Duodenal mucosa (tissue), 2 donors: ENCODE measurements at regions not wholly inside any gene's neighbourhood (a gene's known extent, or its start where the extent isn't known, plus 50 kb on each side); places are given as distances from the start of the nearest gene placed in this dataset.
"Not testable (repeated sequence)": the region's sequence is repeated elsewhere in the genome, so short reads cannot be mapped to it uniquely, and the experiment has no call there.

Source experiments
- H3K27ac ChIP-seq: one replicate; pipeline ENCODE4 v1.7.0; 2013; ENCODE audit warnings: low read depth, low read length
- H3K27me3 ChIP-seq, 2 donors: one replicate each; pipeline ENCODE4 v1.7.0; 2013; ENCODE audit warnings: low read length in 2 of 2, control low read depth in 1 of 2; ENCODE audit not compliant: insufficient read depth in 2 of 2, control insufficient read depth in 1 of 2
- H3K36me3 ChIP-seq, 2 donors: one replicate each; pipeline ENCODE4 v1.7.0; 2013; ENCODE audit warnings: low read length in 2 of 2, control low read depth in 1 of 2; ENCODE audit not compliant: insufficient read depth in 2 of 2, control insufficient read depth in 1 of 2
- H3K4me1 ChIP-seq, 2 donors: one replicate each; pipeline ENCODE4 v1.7.0; 2013; ENCODE audit warnings: low read length in 2 of 2, control low read depth in 1 of 2; ENCODE audit not compliant: insufficient read depth in 2 of 2, control insufficient read depth in 1 of 2
- H3K4me3 ChIP-seq, 2 donors: one replicate each; pipeline ENCODE4 v1.7.0; 2013; ENCODE audit warnings: low read length in 2 of 2, low read depth in 1 of 2
- H3K9ac ChIP-seq, 2 donors: one replicate each; pipeline ENCODE4 v1.7.0; 2013; ENCODE audit warnings: low read length in 2 of 2, low read depth in 1 of 2
- H3K9me3 ChIP-seq, 2 donors: one replicate each; pipeline ENCODE4 v1.7.0; 2013; ENCODE audit warnings: low read length in 2 of 2, control low read depth in 1 of 2; ENCODE audit not compliant: control insufficient read depth in 1 of 2

DNA sequence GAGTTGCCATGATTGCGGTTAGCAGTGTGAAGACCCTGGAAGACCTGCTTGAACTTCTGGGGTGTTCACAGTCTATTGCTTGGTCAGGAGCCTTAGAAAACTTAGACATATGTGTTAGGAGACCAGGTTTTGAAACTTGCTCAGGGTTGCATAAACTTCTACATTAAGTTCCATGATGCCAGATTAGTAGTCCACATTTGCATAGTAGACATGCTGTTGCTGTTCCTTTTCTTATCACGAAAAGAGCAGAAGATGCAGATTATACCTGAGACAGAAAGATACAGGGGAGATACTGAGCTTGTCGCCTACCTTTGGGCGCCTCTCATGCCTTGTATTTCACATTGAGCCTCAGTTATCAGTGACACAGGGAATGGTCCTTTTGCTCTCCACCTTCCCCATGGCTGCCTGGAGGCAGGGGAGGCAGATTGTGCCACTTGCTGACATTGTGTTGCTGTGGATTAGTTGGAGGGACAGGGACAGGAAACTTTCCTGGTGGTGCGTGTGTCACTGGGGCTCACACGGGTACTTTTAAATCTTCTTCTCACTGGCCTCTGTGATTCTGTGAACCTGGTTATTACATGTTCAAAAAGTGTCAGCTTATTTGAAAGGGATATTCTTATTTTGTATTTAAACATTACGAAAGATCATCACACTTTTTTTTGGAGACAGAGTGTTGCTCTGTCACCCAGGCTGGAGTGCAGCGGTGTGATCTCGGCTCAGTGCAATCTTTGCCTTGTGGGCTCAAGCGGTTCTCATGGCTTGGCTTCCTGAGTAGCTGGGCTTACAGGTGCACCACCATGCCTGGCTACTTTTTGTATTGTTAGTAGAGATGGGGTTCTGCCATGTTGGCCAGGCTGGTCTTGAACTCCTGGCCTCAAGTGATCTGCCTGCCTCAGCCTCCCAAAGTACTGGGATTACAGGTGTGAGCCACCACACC is 82.0 kb downstream of the SRGAP2 start:
- not testable (repeated sequence) for H3K27ac ChIP-seq, H3K9me3 ChIP-seq, H3K27me3 ChIP-seq, H3K4me3 ChIP-seq, H3K9ac ChIP-seq, H3K36me3 ChIP-seq, H3K4me1 ChIP-seq

DNA sequence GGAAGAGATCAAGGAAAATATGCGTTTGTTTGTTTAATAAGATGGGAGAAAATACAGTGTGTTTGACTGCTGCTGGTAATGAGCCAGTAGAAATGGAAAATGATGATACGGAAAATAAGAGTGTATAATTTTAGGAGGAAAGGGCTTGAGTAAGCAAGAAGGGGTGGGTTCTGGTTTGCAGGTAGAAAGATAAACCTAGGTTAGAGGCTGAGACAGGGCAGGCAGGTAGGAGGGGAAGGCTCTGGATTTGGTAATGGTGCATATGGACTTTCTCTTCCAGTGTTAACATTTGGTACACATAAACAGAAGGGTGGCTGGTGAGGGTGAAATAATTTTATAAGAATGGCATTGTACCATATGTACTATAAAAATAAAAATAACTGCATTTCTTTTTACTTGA is 84.4 kb downstream of the SRGAP2 start:
- not testable (repeated sequence) for H3K27ac ChIP-seq, H3K36me3 ChIP-seq, H3K9me3 ChIP-seq, H3K27me3 ChIP-seq, H3K4me1 ChIP-seq, H3K9ac ChIP-seq, H3K4me3 ChIP-seq

GRCh38 chr1:206288453-206288852 is 85.1 kb downstream of the SRGAP2 start:
- not testable (repeated sequence) for H3K27me3 ChIP-seq, H3K4me3 ChIP-seq, H3K9me3 ChIP-seq, H3K36me3 ChIP-seq, H3K27ac ChIP-seq, H3K9ac ChIP-seq, H3K4me1 ChIP-seq

- H3K27me3 ChIP-seq, H3K9me3 ChIP-seq, H3K9ac ChIP-seq, H3K27ac ChIP-seq, H3K4me3 ChIP-seq, H3K4me1 ChIP-seq, H3K36me3 ChIP-seq: not testable (repeated sequence)
Measured at GRCh38 chr1:206297145-206298031, 94.0 kb downstream of the SRGAP2 start.

DNA sequence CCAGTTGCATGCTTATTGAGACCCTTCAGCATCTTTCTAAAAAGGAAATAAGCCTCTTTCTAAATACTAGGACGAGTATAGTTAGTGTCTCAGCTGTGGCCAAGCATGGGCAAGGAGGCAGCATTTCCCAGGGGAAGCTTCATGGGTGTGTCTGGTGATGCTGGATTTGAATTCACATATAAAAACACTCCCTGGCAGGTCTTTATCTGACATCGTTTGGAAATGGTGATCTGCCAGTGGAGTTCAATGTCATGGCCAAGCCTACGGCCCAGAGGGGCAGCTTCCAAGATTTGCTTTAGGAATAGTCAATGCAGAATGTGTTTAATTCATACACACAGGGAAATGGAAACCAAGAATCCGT is 94.7 kb downstream of the SRGAP2 start:
- not testable (repeated sequence) for H3K27ac ChIP-seq, H3K36me3 ChIP-seq, H3K4me3 ChIP-seq, H3K4me1 ChIP-seq, H3K9ac ChIP-seq, H3K9me3 ChIP-seq, H3K27me3 ChIP-seq

- not testable (repeated sequence) for H3K9me3 ChIP-seq, H3K27me3 ChIP-seq, H3K36me3 ChIP-seq, H3K4me1 ChIP-seq, H3K9ac ChIP-seq, H3K27ac ChIP-seq, H3K4me3 ChIP-seq
Measured at GRCh38 chr1:206299181-206299791, 95.9 kb downstream of the SRGAP2 start.

DNA sequence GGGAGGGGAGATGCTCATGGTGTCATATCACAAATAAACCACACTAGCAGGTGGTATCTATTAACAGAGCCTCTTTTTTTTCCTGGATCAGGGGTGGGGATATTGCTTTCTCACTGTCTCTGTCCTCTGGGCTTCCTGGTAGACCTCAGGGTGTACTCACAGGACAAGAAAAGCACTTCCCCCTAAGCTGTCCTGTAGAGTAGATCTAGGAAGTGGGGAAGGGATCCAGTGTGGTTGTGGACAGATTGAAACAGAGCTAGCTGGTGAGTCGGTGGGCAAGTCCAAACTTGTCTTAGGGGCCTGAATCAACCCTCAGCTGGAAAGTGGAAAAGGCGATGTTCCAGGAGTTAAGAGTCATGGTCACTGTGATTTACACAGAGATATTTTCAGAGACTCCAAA is 96.6 kb downstream of the SRGAP2 start:
- H3K9me3 ChIP-seq, H3K27ac ChIP-seq, H3K4me3 ChIP-seq, H3K9ac ChIP-seq, H3K4me1 ChIP-seq, H3K36me3 ChIP-seq, H3K27me3 ChIP-seq: not testable (repeated sequence)

DNA sequence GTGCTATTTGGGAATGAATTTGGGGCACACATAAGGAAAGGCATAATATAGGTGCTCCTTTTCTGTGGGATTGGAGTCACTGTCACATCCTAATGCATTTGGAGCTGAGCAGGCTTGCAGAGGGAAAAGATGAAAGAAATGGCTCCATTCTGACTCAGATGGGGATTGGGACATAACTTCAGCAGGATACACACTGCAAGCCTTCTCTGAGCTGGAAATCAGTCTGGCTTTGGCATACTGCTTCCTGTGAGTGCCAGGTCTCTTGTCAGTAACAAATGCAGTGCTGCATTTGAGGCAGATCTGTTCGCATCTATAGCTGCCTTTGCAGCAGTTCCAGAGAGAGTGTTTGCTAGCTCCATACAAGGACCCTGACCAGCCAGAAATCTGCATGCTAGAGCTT is 98.7 kb downstream of the SRGAP2 start:
- not testable (repeated sequence) for H3K27me3 ChIP-seq, H3K9ac ChIP-seq, H3K4me3 ChIP-seq, H3K36me3 ChIP-seq, H3K27ac ChIP-seq, H3K9me3 ChIP-seq, H3K4me1 ChIP-seq

GRCh38 chr1:206307442-206307841 is 104.1 kb downstream of the SRGAP2 start:
- not testable (repeated sequence) for H3K36me3 ChIP-seq, H3K27me3 ChIP-seq, H3K9ac ChIP-seq, H3K9me3 ChIP-seq, H3K4me1 ChIP-seq, H3K4me3 ChIP-seq, H3K27ac ChIP-seq

GRCh38 chr1:206310948-206311347 is 107.6 kb downstream of the SRGAP2 start:
- not testable (repeated sequence) for H3K9ac ChIP-seq, H3K4me3 ChIP-seq, H3K36me3 ChIP-seq, H3K27ac ChIP-seq, H3K4me1 ChIP-seq, H3K27me3 ChIP-seq, H3K9me3 ChIP-seq
